DND-41 (cell line): ENCODE measurements at regions not wholly inside any gene's neighbourhood (a gene's known extent, or its start where the extent isn't known, plus 50 kb on each side); places are given as distances from the start of the nearest gene placed in this dataset.

Experiments
- ATAC-seq: fragments of 200-7000 bp; cut with Tn5 transposase; 3 replicates; pipeline ENCODE4 v1.9.1; 2021; ENCODE audit warnings: low read depth; ENCODE audit not compliant: insufficient read depth
- DNase-seq: peaks from one replicate; pipeline ENCODE4 v3.0.0-alpha.2; 2020
- H2AFZ ChIP-seq: 2 replicates; pipeline ENCODE4 v1.6.0; 2012; ENCODE audit warnings: low read depth, low read length
- H3K27ac ChIP-seq: 2 replicates; pipeline ENCODE4 v1.5.1; 2012; ENCODE audit warnings: low read length, inconsistent platforms
- H3K27me3 ChIP-seq: fragments of 200-600 bp; sonication (generic); 2 replicates; pipeline ENCODE4 v1.6.0; 2012; ENCODE audit warnings: low read length, mild to moderate bottlenecking, inconsistent platforms; ENCODE audit not compliant: insufficient read depth, poor library complexity
- H3K36me3 ChIP-seq: 2 replicates; pipeline ENCODE4 v1.5.1; 2012; ENCODE audit warnings: low read length, inconsistent platforms; ENCODE audit not compliant: insufficient read depth
- H3K4me1 ChIP-seq: 2 replicates; pipeline ENCODE4 v1.5.1; 2012; ENCODE audit warnings: mild to moderate bottlenecking, low read length; ENCODE audit not compliant: insufficient read depth
- H3K4me2 ChIP-seq: 2 replicates; pipeline ENCODE4 v1.6.0; 2012; ENCODE audit warnings: mild to moderate bottlenecking, moderate library complexity, low read length, inconsistent platforms; ENCODE audit not compliant: insufficient read depth
- H3K4me3 ChIP-seq, 2 experiments: fragments of 200-600 bp in 1 of 2; shearing (Covaris generic) in 1 of 2; 2 replicates each; pipeline ENCODE4 v1.5.1; 2012 to 2016; ENCODE audit warnings: inconsistent platforms in 2 of 2, low read length in 2 of 2, mild to moderate bottlenecking in 2 of 2, low read depth in 1 of 2, moderate library complexity in 1 of 2
- H3K79me2 ChIP-seq: 2 replicates; pipeline ENCODE4 v1.6.0; 2012; ENCODE audit warnings: low read length, inconsistent platforms; ENCODE audit not compliant: insufficient read depth
- H3K9ac ChIP-seq: 2 replicates; pipeline ENCODE4 v1.6.0; 2012; ENCODE audit warnings: low read depth, mild to moderate bottlenecking, inconsistent platforms, low read length, moderate library complexity
- H3K9me3 ChIP-seq: 2 replicates; pipeline ENCODE4 v1.5.1; 2012; ENCODE audit warnings: low read length, moderate library complexity, mild to moderate bottlenecking, inconsistent platforms; ENCODE audit not compliant: insufficient read depth, severe bottlenecking
- H4K20me1 ChIP-seq: 2 replicates; pipeline ENCODE4 v1.6.0; 2012; ENCODE audit warnings: low read length; ENCODE audit not compliant: insufficient read depth
- EZH2 ChIP-seq: IDR thresholded peaks from 3 replicates; pipeline ENCODE4 v1.6.1; 2012; ENCODE audit warnings: borderline replicate concordance, low read depth, mild to moderate bottlenecking, moderate library complexity, low read length, inconsistent platforms; ENCODE audit not compliant: severe bottlenecking
- TF ChIP-seq, protein P1 (sequence below): IDR thresholded peaks from 2 replicates; pipeline ENCODE4 v1.5.1; 2012; ENCODE audit warnings: borderline replicate concordance, low read length, moderate library complexity, mild to moderate bottlenecking; ENCODE audit not compliant: poor library complexity, severe bottlenecking; ENCODE audit errors: extremely low read depth

DNA sequence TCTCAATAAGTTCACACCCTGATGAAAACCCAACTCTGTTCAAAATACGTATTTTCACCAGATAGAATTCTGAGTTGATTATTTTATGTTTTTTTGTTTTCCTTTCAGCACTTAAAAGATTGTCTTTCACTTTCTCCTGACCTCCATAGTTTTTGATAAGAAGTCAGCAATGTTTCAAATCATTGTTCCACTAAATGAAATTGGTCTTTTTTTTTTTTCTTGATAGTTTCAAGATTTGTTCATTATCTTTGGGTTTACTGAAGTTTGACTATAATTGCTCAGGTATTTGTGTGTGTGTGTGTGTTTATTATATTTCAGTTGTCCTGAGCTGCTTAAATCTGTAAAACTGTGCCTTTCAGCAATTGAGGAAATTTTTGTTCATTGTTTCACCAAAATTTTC is 498.7 kb downstream of the TLE1 start:
- Histone ChIP-seq H3K27ac (no peak overlapping the region), H3K9ac (no peak overlapping the region), H3K9me3 (peaks cover 4% of the 10 kb centered on the region), H2AFZ (no peak overlapping the region), H4K20me1 (no peaks in the 10 kb centered on the region), H3K4me1 (no peaks in the 10 kb centered on the region), H3K27me3 (no peaks in the 10 kb centered on the region), H3K36me3 (no peaks in the 10 kb centered on the region), H3K4me2 (no peak overlapping the region), H3K79me2 (no peaks in the 10 kb centered on the region), H3K4me3 (no peak overlapping the region)
- TF ChIP-seq EZH2, result no peak
- TF ChIP-seq, protein P1, sequence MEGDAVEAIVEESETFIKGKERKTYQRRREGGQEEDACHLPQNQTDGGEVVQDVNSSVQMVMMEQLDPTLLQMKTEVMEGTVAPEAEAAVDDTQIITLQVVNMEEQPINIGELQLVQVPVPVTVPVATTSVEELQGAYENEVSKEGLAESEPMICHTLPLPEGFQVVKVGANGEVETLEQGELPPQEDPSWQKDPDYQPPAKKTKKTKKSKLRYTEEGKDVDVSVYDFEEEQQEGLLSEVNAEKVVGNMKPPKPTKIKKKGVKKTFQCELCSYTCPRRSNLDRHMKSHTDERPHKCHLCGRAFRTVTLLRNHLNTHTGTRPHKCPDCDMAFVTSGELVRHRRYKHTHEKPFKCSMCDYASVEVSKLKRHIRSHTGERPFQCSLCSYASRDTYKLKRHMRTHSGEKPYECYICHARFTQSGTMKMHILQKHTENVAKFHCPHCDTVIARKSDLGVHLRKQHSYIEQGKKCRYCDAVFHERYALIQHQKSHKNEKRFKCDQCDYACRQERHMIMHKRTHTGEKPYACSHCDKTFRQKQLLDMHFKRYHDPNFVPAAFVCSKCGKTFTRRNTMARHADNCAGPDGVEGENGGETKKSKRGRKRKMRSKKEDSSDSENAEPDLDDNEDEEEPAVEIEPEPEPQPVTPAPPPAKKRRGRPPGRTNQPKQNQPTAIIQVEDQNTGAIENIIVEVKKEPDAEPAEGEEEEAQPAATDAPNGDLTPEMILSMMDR, result no peak
- ATAC-seq (no peak), DNase-seq (no peak)

DNA sequence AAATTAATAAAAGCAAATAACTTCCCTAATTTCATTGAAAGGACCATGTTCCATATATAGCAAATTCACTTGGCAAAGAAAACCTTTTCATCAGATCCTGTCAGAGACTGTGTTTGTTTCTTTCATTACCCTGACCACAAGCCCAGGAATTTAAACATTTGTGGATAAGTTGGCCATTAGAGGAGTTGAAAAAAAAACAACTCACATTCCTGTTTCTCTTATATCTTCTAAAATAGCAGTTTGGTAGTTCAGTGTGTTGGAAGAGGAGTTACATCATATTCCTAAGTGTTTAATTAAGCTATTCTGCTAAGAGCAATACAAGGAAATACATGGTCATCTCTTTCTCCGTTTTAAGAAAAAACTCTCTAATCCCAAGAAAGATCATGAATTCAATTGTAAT is 505.6 kb downstream of the TLE1 start:
- H3K4me3 ChIP-seq, result no peak overlapping the region
- no peak overlapping the region for H2AFZ ChIP-seq
- DNase-seq (no peak), ATAC-seq (no peak)
- no peak overlapping the region for H3K4me2 ChIP-seq
- TF ChIP-seq, protein P1, result no peak
- no peak for TF ChIP-seq EZH2
- no peaks in the 10 kb centered on the region for H3K27me3 ChIP-seq
- no peaks in the 10 kb centered on the region for H3K36me3 ChIP-seq
- no peak overlapping the region for H3K9ac ChIP-seq
- H4K20me1 ChIP-seq, result no peaks in the 10 kb centered on the region
- no peaks in the 10 kb centered on the region for H3K4me1 ChIP-seq
- H3K79me2 ChIP-seq, result no peaks in the 10 kb centered on the region
- H3K9me3 ChIP-seq, result no peaks in the 10 kb centered on the region
- no peak overlapping the region for H3K27ac ChIP-seq

DNA sequence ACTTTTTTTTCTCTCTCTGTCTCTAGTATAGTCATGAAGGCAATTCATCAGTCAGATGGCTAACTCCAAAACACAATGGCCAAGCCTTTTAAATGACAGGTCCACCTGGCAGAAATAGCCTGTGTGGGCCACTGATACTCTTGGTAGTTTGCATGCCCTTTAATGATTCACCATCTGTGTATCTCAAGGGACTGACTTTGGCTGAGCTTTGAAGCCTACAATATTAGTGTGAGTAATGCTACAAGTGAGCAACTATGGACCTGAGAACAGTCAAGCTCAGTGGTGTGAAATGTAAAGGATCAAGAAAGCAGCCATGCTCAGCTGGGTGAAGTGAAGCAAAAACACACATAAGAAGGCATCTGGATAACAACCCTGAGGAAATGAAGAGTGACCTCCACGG is 506.9 kb downstream of the TLE1 start:
- ATAC-seq (no peak), DNase-seq (no peak)

More for the DNA sequence above, 506.9 kb downstream of the TLE1 start:
- Histone ChIP-seq H3K4me1 (no peaks in the 10 kb centered on the region), H3K4me3 (no peak overlapping the region), H3K36me3 (no peaks in the 10 kb centered on the region), H4K20me1 (no peaks in the 10 kb centered on the region), H3K4me2 (no peak overlapping the region), H3K79me2 (no peaks in the 10 kb centered on the region), H2AFZ (no peak overlapping the region), H3K27me3 (no peaks in the 10 kb centered on the region), H3K9ac (no peak overlapping the region), H3K27ac (no peak overlapping the region), H3K9me3 (no peaks in the 10 kb centered on the region)
- TF ChIP-seq, protein P1, result no peak
- no peak for TF ChIP-seq EZH2
